ENCODE measurements at regions not wholly inside any gene's neighbourhood (a gene's known extent, or its start where the extent isn't known, plus 50 kb on each side); places are given as distances from the start of the nearest gene placed in this dataset.

GRCh38 chr4:96531836-96532235 lies 691.9 kb downstream of the PDHA2 start:
- no peaks in the 10 kb centered on the region for H3K27me3 ChIP-seq (ENCODE audit: control insufficient read depth, extremely low read depth, insufficient read depth, low read length)
- no peaks in the 10 kb centered on the region for H3K36me3 ChIP-seq (ENCODE audit: control insufficient read depth in 2 of 2, extremely low read depth in 1 of 2, insufficient read depth in 2 of 2, low read length in 2 of 2)
- no peaks in the 10 kb centered on the region for H4K20me1 ChIP-seq (ENCODE audit: control insufficient read depth, extremely low read depth, insufficient read depth, low read length)

GRCh38 chr4:96543346-96543745 lies 703.5 kb downstream of the PDHA2 start:
- dilution Hi-C loops (cut with MboI; ENCODE audit: extremely low pct_ligation_motif_present, low sequenced_read_pairs) = no loop called here
- no peak for TF ChIP-seq EZH2 (IDR thresholded peaks at IDR 0.05; ENCODE audit: low read length)
- TF ChIP-seq CTCF (optimal IDR thresholded peaks at IDR 0.05 in 1 of 3, IDR thresholded peaks at IDR 0.05 in 1 of 3, conservative IDR thresholded peaks at IDR 0.05 in 1 of 3; ENCODE audit: extremely low read depth in 1 of 3, insufficient read depth in 2 of 3, low read length in 3 of 3) = no peak
- Histone ChIP-seq H3K27ac (ENCODE audit: control insufficient read depth, insufficient read depth, low read length) (no peak overlapping the region), H3K4me1 (ENCODE audit: control insufficient read depth, extremely low read depth, insufficient read depth, low read length) (no peaks in the 10 kb centered on the region), H4K20me1 (ENCODE audit: control insufficient read depth, extremely low read depth, insufficient read depth, low read length) (no peaks in the 10 kb centered on the region), H3K9ac (ENCODE audit: control insufficient read depth, extremely low read depth, insufficient read depth, low read length) (no peak overlapping the region), H3K9me3 (ENCODE audit: control insufficient read depth, low read depth, low read length) (no peaks in the 10 kb centered on the region), H3K9me1 (ENCODE audit: control insufficient read depth, extremely low read depth, insufficient read depth, low read length) (no peaks in the 10 kb centered on the region), H3K36me3 (ENCODE audit: control insufficient read depth in 2 of 2, extremely low read depth in 1 of 2, insufficient read depth in 2 of 2, low read length in 2 of 2) (no peaks in the 10 kb centered on the region), H3K79me2 (ENCODE audit: control insufficient read depth, insufficient read depth, low read length) (no peaks in the 10 kb centered on the region), H3K27me3 (ENCODE audit: control insufficient read depth, extremely low read depth, insufficient read depth, low read length) (no peaks in the 10 kb centered on the region), H2AFZ (ENCODE audit: control insufficient read depth, low read length) (no peak overlapping the region), H3K4me2 (ENCODE audit: control insufficient read depth, extremely low read depth, insufficient read depth, low read depth, low read length) (no peak overlapping the region), H3K4me3 (ENCODE audit: control insufficient read depth in 2 of 3, extremely low read depth in 1 of 3, insufficient read depth in 2 of 3, low read depth in 1 of 3, low read length in 3 of 3) (no peak overlapping the region)
- no peak for FAIRE-seq
- no peak for DNase-seq (ENCODE audit: low read depth, low spot score)

More at GRCh38 chr4:96531836-96532235, 691.9 kb downstream of the PDHA2 start:
- no peak for FAIRE-seq
- no peak overlapping the region for H3K4me2 ChIP-seq (ENCODE audit: control insufficient read depth, extremely low read depth, insufficient read depth, low read depth, low read length)
- no peak for DNase-seq (ENCODE audit: low read depth, low spot score)
- no peak overlapping the region for H2AFZ ChIP-seq (ENCODE audit: control insufficient read depth, low read length)
- dilution Hi-C loops (cut with MboI; ENCODE audit: extremely low pct_ligation_motif_present, low sequenced_read_pairs) = no loop called here
- no peak overlapping the region for H3K4me3 ChIP-seq (ENCODE audit: control insufficient read depth in 2 of 3, extremely low read depth in 1 of 3, insufficient read depth in 2 of 3, low read depth in 1 of 3, low read length in 3 of 3)
- no peaks in the 10 kb centered on the region for H3K79me2 ChIP-seq (ENCODE audit: control insufficient read depth, insufficient read depth, low read length)
- H3K4me1 ChIP-seq (ENCODE audit: control insufficient read depth, extremely low read depth, insufficient read depth, low read length) = no peaks in the 10 kb centered on the region
- no peak overlapping the region for H3K27ac ChIP-seq (ENCODE audit: control insufficient read depth, insufficient read depth, low read length)
- H3K9ac ChIP-seq (ENCODE audit: control insufficient read depth, extremely low read depth, insufficient read depth, low read length) = no peak overlapping the region
- TF ChIP-seq EZH2 (IDR thresholded peaks at IDR 0.05; ENCODE audit: low read length) (no peak), CTCF (optimal IDR thresholded peaks at IDR 0.05 in 1 of 3, IDR thresholded peaks at IDR 0.05 in 1 of 3, conservative IDR thresholded peaks at IDR 0.05 in 1 of 3; ENCODE audit: extremely low read depth in 1 of 3, insufficient read depth in 2 of 3, low read length in 3 of 3) (no peak)
- H3K9me1 ChIP-seq (ENCODE audit: control insufficient read depth, extremely low read depth, insufficient read depth, low read length) = no peaks in the 10 kb centered on the region
- no peaks in the 10 kb centered on the region for H3K9me3 ChIP-seq (ENCODE audit: control insufficient read depth, low read depth, low read length)

Measured in keratinocyte (primary cell).